HL-60 (cell line): ENCODE measurements at regions not wholly inside any gene's neighbourhood (a gene's known extent, or its start where the extent isn't known, plus 50 kb on each side); places are given as distances from the start of the nearest gene placed in this dataset.

ENCODE experiments used
- POLR2AphosphoS5 ChIP-seq: IDR thresholded peaks from 2 replicates; pipeline ENCODE4 v1.6.1; 2012; ENCODE audit warnings: low read depth
- TF ChIP-seq, protein P1 (sequence below): IDR thresholded peaks from one replicate; pipeline ENCODE4 v1.5.1; 2011; ENCODE audit warnings: low read length, control low read depth, inconsistent platforms; ENCODE audit not compliant: insufficient read depth

DNA sequence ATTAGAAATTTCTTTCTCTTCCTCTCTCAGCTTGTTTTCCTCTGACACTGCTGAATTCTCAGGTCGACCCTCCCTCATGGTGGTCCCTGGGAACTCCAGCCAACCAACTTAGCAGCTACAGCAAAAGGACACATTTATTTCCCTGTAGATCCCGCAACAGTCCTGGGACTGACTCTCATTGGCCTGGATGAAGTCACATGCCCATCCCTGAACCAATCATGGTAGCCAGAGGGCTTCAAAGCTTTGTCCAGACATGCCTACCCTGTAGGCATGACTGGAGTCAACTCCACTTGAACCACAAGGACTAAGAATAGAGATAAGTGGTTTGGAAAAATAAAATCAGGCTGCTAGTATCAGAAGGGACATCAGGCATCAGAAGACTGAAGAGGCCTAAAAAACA is 84.6 kb upstream of the LRRC55 start:
- TF ChIP-seq, protein P1, sequence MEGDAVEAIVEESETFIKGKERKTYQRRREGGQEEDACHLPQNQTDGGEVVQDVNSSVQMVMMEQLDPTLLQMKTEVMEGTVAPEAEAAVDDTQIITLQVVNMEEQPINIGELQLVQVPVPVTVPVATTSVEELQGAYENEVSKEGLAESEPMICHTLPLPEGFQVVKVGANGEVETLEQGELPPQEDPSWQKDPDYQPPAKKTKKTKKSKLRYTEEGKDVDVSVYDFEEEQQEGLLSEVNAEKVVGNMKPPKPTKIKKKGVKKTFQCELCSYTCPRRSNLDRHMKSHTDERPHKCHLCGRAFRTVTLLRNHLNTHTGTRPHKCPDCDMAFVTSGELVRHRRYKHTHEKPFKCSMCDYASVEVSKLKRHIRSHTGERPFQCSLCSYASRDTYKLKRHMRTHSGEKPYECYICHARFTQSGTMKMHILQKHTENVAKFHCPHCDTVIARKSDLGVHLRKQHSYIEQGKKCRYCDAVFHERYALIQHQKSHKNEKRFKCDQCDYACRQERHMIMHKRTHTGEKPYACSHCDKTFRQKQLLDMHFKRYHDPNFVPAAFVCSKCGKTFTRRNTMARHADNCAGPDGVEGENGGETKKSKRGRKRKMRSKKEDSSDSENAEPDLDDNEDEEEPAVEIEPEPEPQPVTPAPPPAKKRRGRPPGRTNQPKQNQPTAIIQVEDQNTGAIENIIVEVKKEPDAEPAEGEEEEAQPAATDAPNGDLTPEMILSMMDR: no peak
- TF ChIP-seq POLR2AphosphoS5: no peak
